Naive B cell (primary cell): ENCODE measurements at regions not wholly inside any gene's neighbourhood (a gene's known extent, or its start where the extent isn't known, plus 50 kb on each side); places are given as distances from the start of the nearest gene placed in this dataset.
"Not testable (repeated sequence)": the region's sequence is repeated elsewhere in the genome, so short reads cannot be mapped to it uniquely, and the experiment has no call there.

ENCODE experiments used
- ATAC-seq, 2 donors: fragments of 150-1000 bp; cut with Tn5 transposase; 2 replicates each; pipeline ENCODE4 v1.10.0; 2021; ENCODE audit warnings: low read depth in 2 of 2, mild to moderate bottlenecking in 2 of 2, moderate library complexity in 2 of 2
- DNase-seq: peaks from one replicate; pipeline ENCODE4 v3.0.0; 2022
- H3K27ac Mint-ChIP-seq, 6 donors: one replicate each; pipeline ENCODE4 v1.8.0; 2020 to 2022; ENCODE audit warnings: mild to moderate bottlenecking in 6 of 6, mixed read lengths in 6 of 6, moderate library complexity in 5 of 6, inconsistent platforms in 2 of 6
- H3K27me3 Mint-ChIP-seq, 3 donors: one replicate each; pipeline ENCODE4 v1.8.0; 2021 to 2022; ENCODE audit warnings: mixed read lengths in 3 of 3, mild to moderate bottlenecking in 1 of 3
- H3K36me3 Mint-ChIP-seq, 2 donors: one replicate each; pipeline ENCODE4 v1.8.0; 2020 to 2022; ENCODE audit warnings: mixed read lengths in 2 of 2, inconsistent platforms in 1 of 2, mild to moderate bottlenecking in 1 of 2
- H3K4me1 Mint-ChIP-seq, 3 donors: one replicate each; pipeline ENCODE4 v1.8.0; 2020 to 2022; ENCODE audit warnings: mixed read lengths in 3 of 3, inconsistent platforms in 1 of 3, mild to moderate bottlenecking in 1 of 3, moderate library complexity in 1 of 3
- H3K4me3 Mint-ChIP-seq, 8 donors: one replicate each; pipeline ENCODE4 v1.8.0; 2020 to 2022; ENCODE audit warnings: mild to moderate bottlenecking in 8 of 8, mixed read lengths in 8 of 8, moderate library complexity in 8 of 8, inconsistent platforms in 2 of 8
- H3K9me3 Mint-ChIP-seq, 7 donors: one replicate each; pipeline ENCODE4 v1.8.0; 2020 to 2022; ENCODE audit warnings: mixed read lengths in 7 of 7, mild to moderate bottlenecking in 5 of 7, inconsistent platforms in 2 of 7, moderate library complexity in 1 of 7

GRCh38 chr15:19956124-19956796 lies 585.3 kb downstream of the GOLGA6L6 start:
- ATAC-seq (no peak), DNase-seq (no peak)
- Mint-ChIP-seq H3K4me1 (no peaks in the 10 kb centered on the region), H3K27me3 (no peaks in the 10 kb centered on the region), H3K9me3 (peaks cover 9 to 19% (median 16%) of the 10 kb centered on the region in 7 donors), H3K4me3 (no peak overlapping the region), H3K36me3 (no peaks in the 10 kb centered on the region), H3K27ac (peak overlapping the region in 1 of 6 donors; percentile 14)

GRCh38 chr15:19944261-19944888 lies 597.2 kb downstream of the GOLGA6L6 start:
- DNase-seq (no peak), ATAC-seq (no peak)
- Mint-ChIP-seq H3K4me1 (no peaks in the 10 kb centered on the region), H3K9me3 (peaks cover 3 to 15% (median 6%) of the 10 kb centered on the region in 7 donors), H3K4me3 (no peak overlapping the region), H3K36me3 (peaks cover 0 to 4% of the 10 kb centered on the region in 2 donors), H3K27me3 (peaks cover 0 to 5% (median 0%) of the 10 kb centered on the region in 3 donors), H3K27ac (no peak overlapping the region)

DNA sequence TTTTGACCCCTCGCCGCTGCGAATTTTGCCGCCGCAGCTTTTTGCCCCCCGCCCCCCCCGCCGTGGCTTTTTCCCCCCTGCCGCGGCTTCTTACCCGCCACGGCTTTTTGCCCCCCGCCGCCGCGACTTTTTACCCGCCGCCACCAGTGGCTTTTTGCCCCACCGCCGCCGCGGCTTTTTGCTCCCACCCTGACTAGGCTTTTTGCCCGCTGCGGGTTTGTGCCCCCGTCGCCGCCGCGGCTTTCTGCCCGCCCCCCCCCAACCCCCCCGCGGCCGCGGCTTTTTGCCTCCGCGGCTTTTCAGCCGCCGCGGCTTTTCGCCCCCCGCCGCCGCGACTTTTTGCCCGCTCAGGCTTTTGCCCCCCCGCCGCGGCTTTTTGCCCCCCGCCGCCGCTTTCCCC lies 598.1 kb downstream of the GOLGA6L6 start:
- Mint-ChIP-seq H3K4me1 (no peaks in the 10 kb centered on the region), H3K27ac (no peak overlapping the region), H3K4me3 (no peak overlapping the region), H3K9me3 (peaks cover 2 to 17% (median 7%) of the 10 kb centered on the region in 7 donors), H3K36me3 (peaks cover 0 to 4% of the 10 kb centered on the region in 2 donors), H3K27me3 (peaks cover 0 to 5% (median 0%) of the 10 kb centered on the region in 3 donors)
- ATAC-seq (no peak), DNase-seq (no peak)

GRCh38 chr15:19903281-19903680 lies 638.3 kb downstream of the GOLGA6L6 start:
- not testable (repeated sequence) for DNase-seq, H3K27me3 Mint-ChIP-seq, ATAC-seq, H3K4me3 Mint-ChIP-seq
- H3K4me1 Mint-ChIP-seq, result peaks cover 0 to 15% (median 3%) of the 10 kb centered on the region in 3 donors
- peaks cover 19 to 26% (median 24%) of the 10 kb centered on the region in 7 donors for H3K9me3 Mint-ChIP-seq
- H3K27ac Mint-ChIP-seq, result peak overlapping the region in 1 of 6 donors; percentile 2
- H3K36me3 Mint-ChIP-seq, result peaks cover 10 to 21% of the 10 kb centered on the region in 2 donors

DNA sequence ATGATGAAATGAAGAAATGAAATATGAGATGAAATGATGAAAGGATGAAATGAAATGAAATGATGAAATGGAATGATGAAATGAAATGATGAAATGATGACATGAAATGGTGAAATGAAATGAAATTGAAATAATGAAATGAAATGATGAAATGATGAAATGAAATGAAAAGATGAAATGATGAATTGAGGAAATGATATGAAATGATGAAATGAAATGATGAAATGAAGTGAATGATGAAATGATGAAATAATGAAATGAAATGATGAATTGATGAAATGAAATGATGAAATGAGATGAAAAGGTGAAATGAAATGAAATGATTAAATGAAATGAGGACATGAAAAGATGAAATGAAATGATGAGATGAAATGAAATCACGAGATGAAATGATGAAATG lies 639.2 kb downstream of the GOLGA6L6 start:
- DNase-seq, H3K27me3 Mint-ChIP-seq, H3K4me3 Mint-ChIP-seq, ATAC-seq: not testable (repeated sequence)
- peaks cover 19 to 28% (median 24%) of the 10 kb centered on the region in 7 donors for H3K9me3 Mint-ChIP-seq
- peak overlapping the region in 2 of 6 donors; percentile 49 to 70 for H3K27ac Mint-ChIP-seq
- H3K4me1 Mint-ChIP-seq, result peaks cover 0 to 15% (median 3%) of the 10 kb centered on the region in 3 donors
- peaks cover 10 to 21% of the 10 kb centered on the region in 2 donors for H3K36me3 Mint-ChIP-seq

- Mint-ChIP-seq H3K4me1 (peaks cover 0 to 15% (median 3%) of the 10 kb centered on the region in 3 donors), H3K9me3 (peaks cover 19 to 33% (median 24%) of the 10 kb centered on the region in 7 donors), H3K36me3 (peaks cover 10 to 21% of the 10 kb centered on the region in 2 donors)
- DNase-seq, ATAC-seq, H3K4me3 Mint-ChIP-seq, H3K27ac Mint-ChIP-seq, H3K27me3 Mint-ChIP-seq: not testable (repeated sequence)
These were observed 640.2 kb downstream of the GOLGA6L6 start for GRCh38 chr15:19901414-19901813.

- Mint-ChIP-seq H3K4me1 (peaks cover 0 to 15% (median 3%) of the 10 kb centered on the region in 3 donors), H3K36me3 (peaks cover 10 to 21% of the 10 kb centered on the region in 2 donors), H3K9me3 (peaks cover 19 to 43% (median 25%) of the 10 kb centered on the region in 7 donors), H3K4me3 (no peak overlapping the region), H3K27me3 (no peaks in the 10 kb centered on the region), H3K27ac (no peak overlapping the region)
- DNase-seq, result no peak
- no peak for ATAC-seq
These were observed 642.4 kb downstream of the GOLGA6L6 start for GRCh38 chr15:19899021-19899824.

DNA sequence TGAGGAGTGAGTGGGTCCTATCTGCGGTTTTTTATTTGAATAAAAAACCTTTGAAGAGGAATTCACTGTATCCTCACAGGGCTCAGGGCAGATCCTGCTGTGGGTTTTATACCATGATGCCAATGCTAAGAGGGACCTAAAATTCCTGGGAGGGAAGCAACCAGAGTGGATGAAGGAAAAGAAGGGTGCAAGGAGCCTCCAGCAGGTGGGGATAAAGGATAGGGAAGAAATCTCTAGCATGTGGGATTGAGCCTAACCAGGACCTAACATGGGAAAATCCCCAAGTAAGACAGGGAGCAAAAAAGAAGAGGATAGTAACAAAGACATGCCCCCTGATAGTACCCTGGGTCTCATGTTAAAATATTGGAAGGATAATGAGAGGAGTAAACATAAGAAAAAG lies 652.8 kb downstream of the GOLGA6L6 start:
- H3K4me1 Mint-ChIP-seq, H3K36me3 Mint-ChIP-seq, DNase-seq, ATAC-seq, H3K27ac Mint-ChIP-seq, H3K27me3 Mint-ChIP-seq: not testable (repeated sequence)
- Mint-ChIP-seq H3K4me3 (peak overlapping the region in 1 of 8 donors; percentile 64), H3K9me3 (peaks cover 0 to 26% (median 13%) of the 10 kb centered on the region in 7 donors)

DNA sequence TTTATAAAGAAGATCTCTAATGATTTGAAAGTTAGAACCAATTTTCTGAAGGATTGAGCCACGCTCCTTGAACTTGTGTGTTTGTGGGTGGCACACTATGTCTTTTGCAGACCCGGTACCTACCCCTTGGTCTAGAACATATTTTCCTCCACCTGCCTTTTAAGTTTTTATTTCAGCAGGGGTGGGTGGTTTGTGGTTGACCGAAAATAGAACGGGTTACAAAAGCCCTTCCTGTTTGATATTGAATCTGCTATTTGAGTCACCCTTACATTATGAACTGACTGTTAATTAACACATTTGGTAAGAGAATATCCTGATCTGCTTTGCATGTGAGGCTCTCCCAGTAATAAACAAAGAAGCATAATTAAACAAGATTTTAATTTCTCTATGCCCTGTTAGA lies 697.5 kb downstream of the GOLGA6L6 start:
- not testable (repeated sequence) for DNase-seq, ATAC-seq, H3K4me1 Mint-ChIP-seq, H3K4me3 Mint-ChIP-seq, H3K27ac Mint-ChIP-seq, H3K27me3 Mint-ChIP-seq, H3K36me3 Mint-ChIP-seq
- H3K9me3 Mint-ChIP-seq, result peaks cover 0 to 10% (median 0%) of the 10 kb centered on the region in 7 donors
